ENCODE measurements at regions not wholly inside any gene's neighbourhood (a gene's known extent, or its start where the extent isn't known, plus 50 kb on each side); places are given as distances from the start of the nearest gene placed in this dataset.
"Not testable (repeated sequence)": the region's sequence is repeated elsewhere in the genome, so short reads cannot be mapped to it uniquely, and the experiment has no call there.

DNA sequence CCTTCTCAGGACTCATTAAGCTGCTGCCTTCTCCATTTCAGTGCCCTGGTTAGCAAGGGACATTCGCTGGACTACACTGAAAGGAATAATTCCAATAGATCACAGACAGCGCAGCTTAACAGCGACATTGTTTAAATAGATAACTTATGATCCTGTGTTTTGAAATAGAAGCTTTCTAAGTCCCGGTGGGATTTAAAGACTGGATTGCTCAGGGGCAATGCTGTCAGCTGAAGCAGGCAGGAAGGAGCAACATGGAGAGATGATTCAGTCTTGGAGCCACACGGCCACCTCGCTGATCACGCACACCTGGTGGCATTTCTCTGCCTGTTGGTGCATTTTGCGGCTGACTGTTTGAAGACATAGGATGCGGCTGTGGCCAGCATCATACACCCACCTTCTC is 292.0 kb downstream of the FOXL1 start:
- DNase-seq = no peak

DNA sequence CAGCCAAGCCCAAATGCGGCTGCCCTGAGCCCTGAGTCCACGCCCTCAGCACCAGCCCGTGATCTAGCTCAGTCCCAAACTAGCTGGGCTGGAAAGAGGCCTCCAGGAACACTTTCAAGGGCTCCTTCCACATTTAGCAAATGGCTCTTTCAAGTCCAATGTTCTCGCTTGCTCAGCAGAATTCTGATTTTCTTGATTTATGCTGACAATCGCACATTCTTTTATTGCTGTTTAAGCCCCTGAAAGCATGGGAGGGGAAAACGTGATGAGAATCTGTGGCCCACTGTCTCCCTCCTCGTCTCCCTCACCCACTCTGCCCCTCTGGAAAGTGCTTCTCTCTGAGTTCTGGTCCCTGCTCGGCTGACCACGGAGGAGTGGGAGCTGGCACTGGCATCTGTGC is 293.8 kb downstream of the FOXL1 start:
- no peak for DNase-seq

DNA sequence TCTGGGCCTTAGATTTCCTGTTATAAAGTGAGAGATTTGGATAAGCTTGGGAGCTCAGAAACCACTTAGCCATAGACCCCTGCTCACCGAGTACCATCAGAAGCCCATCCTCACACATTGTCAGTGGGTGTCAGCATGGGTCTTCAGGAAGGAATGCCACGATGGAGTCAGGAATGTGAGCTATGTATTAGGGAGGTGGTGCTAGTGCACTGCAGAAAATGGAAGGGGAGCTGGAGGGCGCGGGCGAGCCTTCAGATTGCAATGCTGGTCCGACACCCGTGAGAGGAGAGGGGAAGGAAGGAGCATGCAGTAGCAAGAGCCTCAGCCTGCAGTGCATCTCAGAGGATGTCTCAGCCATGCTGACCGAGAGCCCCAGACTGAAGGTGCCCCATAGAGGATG is 294.5 kb downstream of the FOXL1 start:
- no peak for DNase-seq

DNA sequence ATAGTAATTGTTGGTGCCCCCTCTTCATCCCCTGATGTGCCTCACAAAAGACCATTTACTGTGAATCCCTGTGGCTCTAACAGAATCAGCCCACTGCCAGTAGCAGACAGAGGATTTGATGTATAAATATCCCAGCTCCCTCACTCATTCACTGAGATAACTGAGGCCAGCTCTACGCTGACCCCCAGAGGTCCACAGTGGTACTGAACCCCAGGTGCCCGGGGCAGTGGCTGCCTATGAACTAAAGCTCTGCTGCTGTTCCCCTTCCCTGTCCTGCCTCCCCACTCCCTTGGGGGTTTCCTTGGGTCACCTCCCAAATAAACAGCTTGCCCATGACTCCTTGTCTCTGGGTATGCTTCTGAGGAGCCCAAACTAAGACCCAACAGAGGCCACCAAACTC is 295.8 kb downstream of the FOXL1 start:
- DNase-seq = peak in 1 of 2 donors; percentile 6

DNA sequence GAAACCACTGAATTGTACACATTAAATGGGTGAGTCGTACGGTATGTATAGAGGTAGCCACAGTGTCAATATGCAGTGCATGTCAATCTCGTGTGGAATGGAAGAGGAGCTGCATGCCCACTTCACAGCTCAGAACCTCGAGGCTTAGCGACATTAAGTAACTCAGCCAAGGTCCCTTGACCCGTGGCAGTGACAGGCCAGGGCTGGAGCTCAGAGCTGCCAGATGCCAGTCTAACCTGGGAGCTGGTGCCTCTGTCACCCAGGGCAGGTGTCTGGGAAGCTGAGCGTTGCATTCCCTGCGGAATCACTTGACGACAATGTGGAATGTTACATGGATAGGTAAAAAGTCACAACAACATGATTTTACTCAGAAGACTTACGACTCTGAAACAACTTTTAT is 298.1 kb downstream of the FOXL1 start:
- DNase-seq = no peak

DNA sequence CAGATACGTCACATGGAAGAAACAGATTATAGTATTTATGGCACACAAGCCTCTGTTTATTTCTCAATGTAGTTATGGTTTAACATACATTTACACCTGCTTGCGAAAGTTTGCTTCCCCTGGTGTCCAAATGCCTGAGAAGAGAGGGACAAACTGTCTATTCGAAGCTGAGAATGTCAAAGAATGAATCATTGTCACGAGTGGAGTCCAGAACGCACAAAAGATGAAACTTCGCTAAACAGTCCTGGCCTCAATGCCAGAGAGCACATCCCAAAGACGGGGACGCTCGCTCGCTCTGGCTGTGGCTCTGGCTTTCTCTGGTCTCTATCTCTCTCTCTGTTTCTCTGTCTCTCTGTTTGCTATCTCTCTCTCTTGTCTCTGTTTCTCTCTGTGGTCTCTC is 298.8 kb downstream of the FOXL1 start:
- no peak for DNase-seq

DNA sequence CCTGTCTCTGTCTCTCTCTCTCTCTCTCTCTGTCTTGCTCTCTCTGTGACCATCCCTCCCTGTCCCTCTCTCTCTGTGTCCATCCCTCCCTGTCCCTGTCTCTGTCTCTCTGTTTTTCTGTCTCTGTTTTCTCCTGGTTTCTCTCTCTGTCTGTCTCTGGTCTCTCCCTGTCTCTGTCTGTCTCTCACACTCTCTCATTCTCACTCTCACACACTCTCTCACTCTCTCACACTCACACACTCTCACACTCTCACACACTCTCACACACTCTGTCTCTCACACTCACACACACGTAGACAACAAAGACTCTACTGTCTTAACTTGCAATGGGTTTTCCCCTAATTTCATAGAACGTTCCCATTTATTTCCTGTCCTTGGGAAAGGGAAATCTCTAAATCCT is 299.5 kb downstream of the FOXL1 start:
- no peak for DNase-seq

DNA sequence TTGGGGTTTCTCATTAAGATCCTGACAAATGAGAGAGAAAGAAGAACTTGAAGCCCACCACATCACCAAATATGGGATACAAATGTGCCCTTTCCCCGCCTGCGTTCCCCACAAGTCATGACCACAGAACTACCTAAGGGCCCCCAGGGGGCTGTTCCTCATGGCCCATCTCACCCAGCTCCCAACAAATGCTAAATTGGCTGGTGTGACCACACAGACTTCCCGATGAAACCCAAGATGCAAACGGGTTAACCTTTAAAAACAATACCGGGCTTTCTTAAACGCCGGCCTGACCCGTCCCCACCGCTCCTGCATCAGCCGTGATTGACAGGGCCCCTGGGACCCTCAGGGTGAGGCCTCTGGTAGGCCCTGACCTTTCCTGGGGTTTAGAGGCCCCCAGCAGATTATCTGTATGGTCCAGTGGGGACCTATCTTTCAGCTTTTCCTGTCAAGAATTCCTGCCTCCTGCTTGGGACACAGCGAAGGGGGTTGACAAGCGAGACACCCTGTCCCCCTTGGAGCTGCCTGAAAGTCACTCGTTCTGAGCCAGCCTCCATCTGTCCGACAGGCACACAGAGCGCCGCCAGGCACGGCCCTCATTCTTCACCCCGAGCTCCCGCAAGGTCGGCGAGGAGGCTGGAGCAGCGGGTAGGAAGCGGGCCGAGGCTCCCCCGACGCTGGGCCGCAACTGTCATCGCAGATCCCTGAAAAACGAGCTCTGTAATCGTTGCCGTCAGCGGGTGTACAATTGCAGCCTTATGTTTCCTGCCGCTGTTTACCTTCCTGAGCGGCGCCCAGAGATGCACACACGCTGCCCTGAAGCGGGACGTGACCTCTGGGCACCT is 300.1 kb downstream of the FOXL1 start:
- no peak for DNase-seq

DNA sequence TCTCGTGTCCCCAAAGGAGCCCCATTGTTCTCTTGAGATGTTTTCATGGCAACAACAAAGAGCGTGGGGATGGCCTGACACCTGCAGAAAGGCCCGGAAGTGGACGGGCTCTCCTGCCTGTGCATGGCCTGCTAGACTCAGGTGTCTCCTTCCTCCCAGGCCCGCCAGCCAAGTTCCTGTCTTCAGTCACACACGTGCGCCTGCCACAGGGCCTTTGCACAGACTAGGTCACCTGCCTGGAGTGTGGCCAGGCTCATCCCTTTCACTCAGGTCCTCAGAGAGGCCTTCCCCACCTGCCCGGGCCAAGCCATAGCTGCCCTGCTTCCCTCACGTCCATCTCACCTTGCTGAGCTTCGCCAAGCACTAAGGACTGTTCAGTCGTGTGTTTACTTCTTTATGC is 300.9 kb downstream of the FOXL1 start:
- no peak for DNase-seq

DNA sequence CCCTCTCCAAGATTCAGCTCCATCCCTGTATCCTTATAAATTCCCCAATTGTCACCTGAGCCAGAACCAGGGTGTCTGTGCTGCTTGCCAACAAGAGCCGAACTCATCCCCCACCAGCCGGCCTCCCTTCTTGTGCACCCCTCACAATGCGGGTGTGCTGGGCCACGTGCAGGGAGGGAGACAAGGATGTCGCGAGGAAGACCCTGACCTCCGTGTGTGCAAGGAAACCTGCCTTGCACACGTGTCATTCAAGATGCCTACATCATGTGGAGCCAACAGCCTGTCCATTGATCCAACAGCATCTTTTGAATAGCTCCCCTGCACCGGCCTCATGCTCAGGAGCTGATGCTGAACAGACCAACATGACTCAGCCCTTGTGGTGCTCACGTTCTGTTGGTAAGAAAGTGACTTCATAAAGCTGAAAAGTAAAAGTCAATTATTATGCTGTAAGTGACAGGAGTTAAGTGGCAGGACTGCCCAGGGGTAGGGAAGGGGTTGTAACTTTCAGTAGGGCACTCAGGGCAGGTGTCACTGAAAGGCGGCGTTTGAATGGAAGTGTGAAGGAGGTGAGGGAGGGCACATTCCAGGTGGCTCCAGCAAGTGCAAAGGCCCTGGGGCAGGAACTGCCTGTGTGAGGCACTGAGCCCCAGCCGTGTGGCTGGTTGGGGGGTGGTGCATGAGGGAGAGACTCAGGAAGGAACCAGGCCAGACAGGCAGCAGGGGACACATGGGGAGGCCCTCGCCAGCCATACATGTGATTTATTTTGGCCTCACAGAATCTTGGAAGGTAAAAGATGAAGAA is 302.2 kb downstream of the FOXL1 start:
- DNase-seq = no peak

DNA sequence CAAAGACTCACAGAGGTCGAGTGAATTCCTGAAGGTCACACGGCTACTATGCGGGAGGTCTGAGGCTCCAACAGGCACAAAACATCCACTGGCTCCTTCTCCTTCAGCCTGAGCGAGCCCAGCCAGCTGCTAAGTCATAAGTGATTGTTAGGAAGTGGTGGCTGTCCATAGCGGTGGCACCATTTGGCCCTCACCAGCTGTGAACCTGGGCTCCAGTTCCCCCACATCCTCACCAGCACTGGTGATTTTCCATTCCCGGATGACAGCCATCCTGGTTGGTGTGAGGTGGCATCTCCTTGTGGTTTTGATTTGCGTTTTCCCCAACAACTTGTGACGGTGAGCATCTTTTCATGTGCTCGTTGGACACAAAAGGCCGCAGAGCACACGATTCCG is 302.8 kb downstream of the FOXL1 start:
- no peak for DNase-seq

DNA sequence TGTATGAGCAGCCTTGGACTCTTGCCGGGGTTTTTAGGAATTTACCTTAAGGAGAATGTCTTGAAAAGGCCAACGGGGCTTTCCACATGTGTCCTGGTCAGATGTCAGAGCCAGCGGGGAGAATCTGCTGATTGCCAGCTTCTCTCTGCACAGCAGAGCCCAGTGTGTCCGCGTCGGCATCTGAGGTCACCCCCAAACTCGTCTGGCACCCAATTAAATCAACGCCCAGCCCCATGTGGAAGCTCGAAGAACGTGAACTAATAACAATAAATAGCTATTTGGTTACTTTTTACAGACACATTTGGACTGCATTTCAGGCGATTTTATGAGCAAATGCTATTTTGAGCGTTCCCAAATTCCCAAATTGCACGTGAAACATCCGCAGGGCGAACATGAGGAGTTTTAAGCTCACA is 303.5 kb downstream of the FOXL1 start:
- no peak for DNase-seq

DNA sequence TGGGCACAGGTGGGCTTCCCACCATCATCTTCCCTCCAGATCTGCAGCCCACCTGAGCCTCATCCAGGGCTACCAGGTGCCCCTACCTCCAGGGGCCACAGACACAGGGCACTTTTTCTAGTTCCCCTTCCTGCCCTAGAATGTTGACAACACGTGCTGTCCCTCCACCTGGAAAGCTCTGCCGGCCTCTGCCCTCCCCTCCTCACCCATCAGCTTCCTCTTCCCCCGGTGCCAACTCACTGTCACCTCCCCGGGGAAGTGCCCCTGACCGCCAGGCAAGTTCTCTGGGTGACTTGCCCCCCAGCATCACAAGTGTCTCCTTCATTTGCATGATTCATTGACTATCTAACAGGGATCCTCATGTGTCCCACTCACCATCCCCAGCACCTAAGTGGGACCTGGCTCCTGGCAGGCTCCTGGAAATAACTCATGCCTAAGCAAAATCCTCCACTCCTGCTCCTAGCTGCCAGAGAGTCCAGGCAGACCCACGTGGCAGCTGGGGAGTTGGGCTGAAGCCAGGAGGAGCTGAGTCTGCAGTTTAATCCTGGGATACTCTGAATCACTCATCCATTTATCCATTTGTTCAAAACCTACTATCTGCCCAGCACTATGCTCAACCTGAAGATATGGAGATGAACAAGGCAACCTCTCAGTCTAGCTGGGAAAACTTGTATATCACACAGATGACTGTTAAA is 304.4 kb downstream of the FOXL1 start:
- DNase-seq = no peak

DNA sequence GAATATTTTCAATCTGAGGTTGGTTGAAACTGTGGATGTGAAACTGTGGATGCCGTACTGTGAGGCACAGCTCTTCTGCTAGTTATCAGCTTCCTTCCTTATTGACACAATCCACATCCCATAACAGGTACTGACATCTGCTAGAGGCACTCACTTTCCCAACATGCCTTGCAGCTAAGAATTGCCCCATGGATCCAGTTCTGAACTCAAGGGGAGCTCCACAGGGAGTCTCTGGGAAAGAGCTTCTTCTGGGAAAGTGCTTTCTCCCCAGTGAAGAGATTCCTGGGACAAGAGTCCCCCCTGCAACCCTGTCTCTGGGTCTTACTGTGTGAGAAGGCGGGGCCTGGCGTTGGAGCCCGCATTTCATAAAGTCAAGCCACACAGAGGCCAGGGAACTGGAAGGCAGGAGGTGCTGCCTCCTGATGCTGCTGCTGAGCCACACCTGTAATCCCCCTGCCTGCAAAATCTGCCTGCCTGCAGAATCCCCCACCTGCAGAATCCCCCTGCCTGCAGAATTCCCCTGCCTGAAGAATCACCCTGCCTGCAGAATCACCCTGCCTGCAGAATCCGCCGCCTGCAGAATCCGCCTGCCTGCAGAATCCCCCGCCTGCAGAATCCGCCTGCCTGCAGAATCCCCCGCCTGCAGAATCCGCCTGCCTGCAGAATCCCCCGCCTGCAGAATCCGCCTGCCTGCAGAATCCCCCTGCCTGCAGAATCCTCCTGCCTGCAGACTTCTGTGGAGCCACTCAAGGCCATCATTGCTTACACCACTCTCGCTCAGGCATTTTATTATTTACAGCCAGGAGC is 305.4 kb downstream of the FOXL1 start:
- no peak for DNase-seq

DNA sequence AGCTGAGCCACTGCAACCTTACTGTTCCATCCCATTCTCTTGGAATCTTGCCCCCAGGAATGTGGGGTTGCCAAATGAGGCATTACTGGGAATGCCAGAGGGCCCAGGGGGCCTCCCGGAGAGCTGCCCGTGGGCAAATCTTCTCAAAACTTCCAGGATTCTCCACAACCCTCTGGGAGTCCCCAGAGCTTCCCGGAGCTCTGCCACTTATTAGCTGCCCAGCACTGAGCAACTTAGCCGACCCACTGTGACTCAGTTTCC is 306.0 kb downstream of the FOXL1 start:
- no peak for DNase-seq

DNA sequence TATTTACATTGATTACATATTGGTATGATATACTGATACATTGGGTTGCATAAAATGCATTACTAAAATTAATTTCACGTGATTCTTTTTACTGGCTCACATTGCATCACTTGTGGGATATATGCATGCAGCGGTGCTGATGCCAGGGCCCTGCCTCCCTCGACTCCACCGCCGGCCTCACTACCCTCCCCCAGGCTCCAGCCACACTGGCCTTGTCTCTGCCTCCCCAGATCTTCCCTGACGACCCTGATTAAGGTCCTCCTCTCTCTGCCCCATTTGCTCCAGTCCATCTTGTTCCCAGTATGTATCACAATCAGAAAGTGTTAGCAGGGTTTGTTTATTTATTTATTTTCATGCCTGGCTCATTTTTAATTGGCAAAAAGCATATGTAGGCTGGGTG is 306.8 kb downstream of the FOXL1 start:
- DNase-seq = no peak

DNA sequence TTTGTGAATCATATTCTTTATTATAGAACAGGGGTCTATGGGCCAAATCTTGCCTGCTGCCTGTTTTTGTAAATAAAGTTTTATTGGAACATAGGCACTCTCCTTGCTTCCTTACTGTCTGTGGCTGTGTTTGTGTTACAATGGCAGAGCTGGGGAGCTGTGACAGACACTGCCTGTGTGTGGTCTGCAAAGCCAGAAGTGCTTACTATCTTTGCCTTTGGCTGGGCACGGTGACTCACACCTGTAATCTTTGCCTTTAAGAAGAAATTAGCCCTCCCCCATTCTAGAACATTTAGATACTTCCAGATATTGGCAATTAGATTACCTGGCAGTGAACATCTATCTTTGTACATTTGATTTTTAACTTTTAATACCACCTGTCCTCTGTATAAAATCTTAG is 308.3 kb downstream of the FOXL1 start:
- no peak for DNase-seq

DNA sequence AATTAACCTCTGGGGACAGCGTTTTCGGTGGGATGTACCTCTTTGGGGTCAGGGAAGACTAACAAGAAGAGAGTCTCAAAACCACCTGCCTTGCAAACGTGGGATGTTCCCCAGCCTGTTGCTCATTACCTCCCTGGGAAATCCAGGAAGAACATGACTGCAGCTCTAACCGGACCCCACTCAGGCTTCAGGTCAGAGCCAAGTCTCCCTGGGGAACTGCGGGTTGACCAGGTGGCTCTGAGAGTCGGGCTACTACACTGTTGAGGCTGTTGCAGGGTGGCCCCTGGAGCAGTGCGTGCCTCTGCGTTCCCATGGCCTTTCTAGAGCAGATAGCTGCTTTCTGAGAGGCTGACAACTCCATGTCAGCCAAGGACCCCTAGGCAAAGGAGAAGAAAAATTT is 309.1 kb downstream of the FOXL1 start:
- DNase-seq = no peak

DNA sequence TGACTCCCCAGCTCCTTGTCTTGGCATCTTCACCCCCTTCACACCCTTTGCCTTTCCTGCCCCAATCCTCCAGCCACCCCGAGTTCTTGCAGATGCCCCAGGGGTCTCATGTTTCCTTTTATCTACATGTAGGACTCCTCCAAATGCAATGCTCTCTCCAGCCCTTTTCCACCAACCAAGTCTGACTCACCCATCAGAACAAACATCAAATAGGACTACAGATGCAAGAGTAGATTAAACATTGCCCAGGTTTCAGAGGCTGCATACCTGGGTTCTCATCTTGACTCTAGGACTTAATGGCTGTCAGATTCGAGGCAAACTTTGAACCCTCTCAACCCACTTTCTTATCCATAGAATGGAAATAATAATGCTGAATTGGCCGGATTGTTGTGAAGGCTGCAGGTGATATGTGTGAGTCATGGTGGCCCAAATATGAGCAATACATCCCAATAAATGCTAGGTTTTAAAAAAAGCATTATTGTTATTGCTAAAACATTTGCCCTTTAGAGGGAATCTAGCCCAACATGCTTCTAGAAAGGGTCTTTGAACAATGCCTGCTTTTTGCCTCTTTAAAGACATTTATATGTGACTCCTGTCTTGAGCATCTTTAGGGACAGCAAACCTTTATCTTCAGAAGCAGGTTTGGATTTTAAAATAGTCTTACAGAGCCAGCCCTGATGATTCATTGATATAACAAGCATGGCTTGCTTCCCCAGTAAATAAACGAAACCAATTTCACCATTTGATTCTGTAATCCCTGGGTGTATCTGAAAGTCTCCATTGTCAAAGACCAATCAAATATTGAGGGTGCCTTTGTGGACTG is 310.1 kb downstream of the FOXL1 start:
- DNase-seq = no peak

DNA sequence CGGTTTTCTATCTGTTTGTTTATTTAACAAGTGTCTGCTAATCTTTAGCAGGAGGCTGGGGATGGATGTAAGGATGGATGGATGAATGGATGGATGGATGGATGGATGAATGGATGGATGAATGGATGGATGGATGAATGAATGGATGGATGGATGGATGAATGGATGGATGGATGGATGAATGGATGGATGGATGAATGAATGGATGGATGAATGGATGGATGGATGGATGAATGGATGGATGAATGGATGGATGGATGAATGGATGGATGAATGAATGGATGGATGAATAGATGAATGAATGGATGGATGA is 310.7 kb downstream of the FOXL1 start:
- DNase-seq = not testable (repeated sequence)

DNA sequence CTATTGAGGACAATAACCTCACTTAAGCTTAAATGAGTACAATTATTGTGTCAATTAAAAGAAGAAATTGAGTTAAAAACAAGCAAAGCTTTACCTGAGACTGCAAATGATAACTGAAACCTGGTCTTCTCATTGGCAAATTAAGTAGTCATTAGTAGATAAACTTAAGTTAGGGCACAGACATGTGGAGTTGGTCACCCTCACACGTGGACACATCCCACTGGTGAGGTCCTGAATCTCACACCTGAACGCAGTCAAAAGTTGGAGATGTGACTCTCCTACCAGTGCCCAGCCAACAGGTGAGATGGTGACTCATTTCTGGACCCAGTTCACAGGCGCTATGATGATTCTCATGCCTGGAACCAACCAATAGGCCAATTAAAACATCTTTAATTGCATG is 311.6 kb downstream of the FOXL1 start:
- no peak for DNase-seq

DNA sequence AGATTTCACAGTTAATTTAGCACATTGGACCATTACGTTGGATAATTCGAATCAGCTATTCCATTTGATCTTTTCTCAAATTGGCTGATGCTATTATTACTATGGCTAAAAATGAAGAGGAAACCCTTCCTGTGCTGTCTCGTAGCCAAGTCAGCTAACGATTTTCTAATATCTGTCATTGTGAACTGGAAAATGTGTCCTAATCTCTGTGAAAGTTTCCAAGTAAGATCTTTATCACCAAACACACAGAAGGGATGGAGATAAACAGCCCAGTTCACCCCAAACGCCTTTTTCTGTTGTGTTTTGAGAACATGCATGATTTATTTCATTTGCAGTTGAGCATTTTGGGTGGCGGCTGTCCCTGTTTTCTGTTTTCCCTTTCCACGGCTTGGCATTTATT is 312.8 kb downstream of the FOXL1 start:
- DNase-seq = no peak

DNA sequence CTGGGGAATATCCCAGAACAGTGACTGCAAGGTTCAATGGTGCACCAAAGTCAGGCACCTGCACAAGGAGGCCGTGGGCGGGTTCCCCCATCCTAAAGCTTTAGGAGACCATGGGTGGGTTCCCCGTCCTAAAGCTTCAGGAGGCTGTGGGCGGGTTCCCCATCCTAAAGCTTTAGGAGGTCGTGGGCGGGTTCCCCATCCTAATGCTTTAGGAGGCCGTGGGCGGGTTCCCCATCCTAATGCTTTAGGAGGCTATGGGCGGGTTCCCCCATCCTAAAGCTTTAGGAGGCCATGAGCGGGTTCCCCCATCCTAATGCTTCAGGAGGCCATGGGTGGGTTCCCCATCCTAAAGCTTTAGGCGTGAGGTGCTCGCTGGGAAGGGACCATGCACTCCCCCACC is 313.3 kb downstream of the FOXL1 start:
- no peak for DNase-seq

Measured in CD4-positive, alpha-beta T cell treated with Interferon alpha-2 for 1 hour (primary cell).